HepG2 (cell line): ENCODE measurements at regions not wholly inside any gene's neighbourhood (a gene's known extent, or its start where the extent isn't known, plus 50 kb on each side); places are given as distances from the start of the nearest gene placed in this dataset.

Experiments used
- ATAC-seq: fragments of 200-7000 bp; cut with Tn5 transposase; 3 replicates; pipeline ENCODE4 v1.9.1; 2020; ENCODE audit warnings: mild to moderate bottlenecking, moderate library complexity
- BruUV-seq: library from RNA; stranded (reverse); fragments of 400-500 nt; replicated peaks from 2 replicates; lab custom pipeline; 2021; lab: Mats Ljungman, UMichigan
- CTCF ChIA-PET: fragments of 300-600 bp; formaldehyde crosslinking; extraction: SDS; loops from one replicate; lab custom pipeline; 2021; ENCODE audit warnings: low total read pairs, inconsistent platforms, low intra/inter-chr PET ratio; lab: Yijun Ruan, JAX
- POLR2A ChIA-PET: fragments of 350-600 bp; sonication (Branson Sonifier 250); formaldehyde crosslinking; loops from one replicate; lab custom pipeline; 2020; ENCODE audit warnings: antibody characterized with exemption, inconsistent platforms; lab: Yijun Ruan, JAX
- DNase-seq: peaks from one replicate; pipeline ENCODE4 v3.0.0-alpha.2; 2015; ENCODE audit warnings: low spot score
- FAIRE-seq: peaks from 3 replicates; lab custom pipeline; 2011; peaks lifted over from hg19 to GRCh38; lab: Jason Lieb, UNC
- H2AFZ ChIP-seq: one replicate; pipeline ENCODE4 v1.6.1; 2011; ENCODE audit warnings: low read length, inconsistent platforms
- H3K27ac ChIP-seq: fragments of 300-600 bp; 3 replicates; pipeline ENCODE4 v1.8.0; 2011; ENCODE audit warnings: mixed run types, mild to moderate bottlenecking, mixed read lengths, low read length, inconsistent platforms; ENCODE audit not compliant: insufficient read depth; ENCODE audit errors: extremely low read length
- H3K27me3 ChIP-seq, 2 experiments: fragments of 200-600 bp in 1 of 2; 2 replicates in 1 of 2; 3 replicates in 1 of 2; pipeline versions ENCODE4 v1.6.0 to v1.8.0; 2011; ENCODE audit warnings: low read length in 2 of 2, mild to moderate bottlenecking in 2 of 2, moderate library complexity in 2 of 2, inconsistent platforms in 1 of 2; ENCODE audit not compliant: insufficient read depth in 2 of 2, control insufficient read depth in 1 of 2
- H3K36me3 ChIP-seq, 2 experiments: fragments of 200-600 bp in 1 of 2; replicated peaks in 1 of 2; 2 replicates in 1 of 2; 3 replicates in 1 of 2; pipeline versions ENCODE4 v1.5.1 to v1.8.0; 2011; ENCODE audit warnings: low read length in 2 of 2, inconsistent platforms in 1 of 2; ENCODE audit not compliant: insufficient read depth in 2 of 2, control insufficient read depth in 1 of 2
- H3K4me1 ChIP-seq: 2 replicates; pipeline ENCODE4 v1.5.1; 2012; ENCODE audit warnings: low read length, inconsistent platforms; ENCODE audit not compliant: insufficient read depth
- H3K4me2 ChIP-seq: 2 replicates; pipeline ENCODE4 v1.6.0; 2011; ENCODE audit warnings: low read depth, low read length, inconsistent platforms
- H3K4me3 ChIP-seq, 3 experiments: fragments of 200-600 bp in 1 of 3; sonication (generic), shearing (Covaris generic) in 1 of 3; replicated peaks in 1 of 3; 2 replicates each; pipeline ENCODE4 v1.5.1; 2011 to 2016; ENCODE audit warnings: low read length in 3 of 3, inconsistent platforms in 2 of 3, low read depth in 2 of 3, mild to moderate bottlenecking in 2 of 3, control low read depth in 1 of 3, mixed read lengths in 1 of 3; ENCODE audit not compliant: insufficient read depth in 1 of 3
- H3K79me2 ChIP-seq: one replicate; pipeline ENCODE4 v1.6.1; 2011; ENCODE audit warnings: low read length, inconsistent platforms; ENCODE audit not compliant: insufficient read depth
- H3K9ac ChIP-seq: 2 replicates; pipeline ENCODE4 v1.6.0; 2011; ENCODE audit warnings: mild to moderate bottlenecking, low read depth, low read length, inconsistent platforms; ENCODE audit not compliant: insufficient read depth
- H3K9me3 ChIP-seq: 2 replicates; pipeline ENCODE4 v1.5.1; 2012; ENCODE audit warnings: mild to moderate bottlenecking, low read length
- H4K20me1 ChIP-seq: 2 replicates; pipeline ENCODE4 v1.6.0; 2011; ENCODE audit warnings: inconsistent platforms, mild to moderate bottlenecking, low read length, moderate library complexity; ENCODE audit not compliant: insufficient read depth
- NCOA1 ChIP-seq: sonication (generic); formaldehyde crosslinking; IDR thresholded peaks from 2 replicates; pipeline ENCODE4 v1.9.0; 2021; ENCODE audit warnings: missing genetic modification reagents
- TCF7L2 ChIP-seq: IDR thresholded peaks from 2 replicates; pipeline ENCODE4 v1.6.1; 2011; ENCODE audit warnings: mild to moderate bottlenecking, low read depth, low read length, moderate library complexity
- TOPORS ChIP-seq: sonication (generic); formaldehyde crosslinking; IDR thresholded peaks from 2 replicates; pipeline ENCODE4 v1.8.0; 2023; ENCODE audit warnings: mild to moderate bottlenecking, missing genetic modification reagents
- ZNF230 ChIP-seq: sonication (generic); formaldehyde crosslinking; IDR thresholded peaks from 2 replicates; pipeline ENCODE4 v1.4.0; 2020; ENCODE audit warnings: mild to moderate bottlenecking, missing genetic modification reagents
- WGBS: methylation state at CpG from one replicate; pipeline ENCODE4 v1.1.6; 2017; ENCODE audit warnings: low lambda C conversion rate; 5-methylcytosine and 5-hydroxymethylcytosine counted together
- in situ Hi-C: cut with HindIII; loops from 2 replicates; pipeline ENCODE4 v1.10.0; 2017; ENCODE audit warnings: low pct_unique_long_range_greater_than_20kb; ENCODE audit not compliant: extremely low pct_ligation_motif_present
- intact Hi-C: fragments of 100-400 bp; cut with micrococcal nuclease; formaldehyde crosslinking; loops from one replicate; pipeline ENCODE4 v1.10.0; 2022; ENCODE audit not compliant: unreplicated experiment

DNA sequence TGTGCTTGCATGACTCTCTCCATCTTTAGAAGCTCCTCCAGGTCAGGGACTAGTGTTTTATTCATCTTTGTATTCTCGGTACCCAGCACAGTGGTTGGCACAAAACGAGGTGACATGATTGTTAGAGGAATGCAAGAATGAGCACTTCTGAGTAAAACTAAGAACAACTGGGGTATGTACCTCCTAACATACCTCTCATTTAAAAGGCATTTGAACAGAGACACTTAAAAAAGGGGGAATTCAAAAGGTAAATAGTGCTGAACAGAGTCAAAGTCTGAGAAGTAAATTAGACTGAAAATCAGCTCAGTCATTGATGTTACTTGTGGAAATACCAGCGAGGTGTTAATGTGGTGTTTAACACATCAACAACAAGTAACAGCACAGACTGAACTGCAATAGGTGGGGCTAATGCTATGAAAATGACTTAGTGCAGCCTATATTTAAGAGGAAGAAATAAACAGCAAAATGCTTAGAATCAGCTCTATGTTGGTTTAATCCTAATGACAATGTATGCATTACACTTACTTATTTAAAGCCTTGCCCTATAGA is 102.4 kb downstream of the TMCO5A start:
- BruUV-seq: no TSS peak
- intact Hi-C loops: no loop called here

DNA sequence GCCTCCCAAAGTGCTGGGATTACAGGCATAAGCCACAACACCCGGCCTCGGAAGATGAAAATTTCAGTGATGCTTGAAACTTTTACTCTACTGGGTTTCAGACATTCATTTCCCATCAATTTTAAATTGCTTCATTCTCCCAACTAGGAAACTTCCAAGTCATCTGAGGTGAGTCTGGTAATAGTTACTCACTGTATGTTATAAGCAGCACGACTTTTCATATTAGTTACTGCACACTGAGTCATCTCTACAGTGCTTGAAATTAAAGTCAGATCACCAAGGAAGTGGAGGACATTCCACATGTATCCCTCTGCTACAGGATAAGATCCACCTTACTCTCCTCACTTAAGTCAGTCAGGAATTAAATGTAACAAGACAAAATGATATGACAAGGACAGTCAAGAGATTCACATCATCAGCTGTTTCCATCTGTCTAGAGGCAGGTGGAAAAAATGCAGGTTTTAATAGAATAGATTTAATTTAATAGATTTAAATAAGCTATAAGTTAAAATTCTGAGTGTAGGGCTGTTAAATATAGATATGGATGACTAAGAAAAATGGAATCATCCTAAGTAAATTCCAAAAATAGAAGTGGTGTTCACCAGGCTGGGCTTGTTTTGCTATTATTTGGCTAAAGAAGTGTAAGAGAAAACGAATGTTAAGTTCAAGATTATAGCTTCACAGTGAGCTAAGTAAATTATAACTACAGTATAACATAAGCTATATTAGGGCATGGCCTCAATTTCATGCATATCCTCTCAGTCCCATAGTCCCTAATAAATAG is 104.4 kb downstream of the TMCO5A start:
- in situ Hi-C loops (no loop called here), intact Hi-C loops (no loop called here)
- no peak for DNase-seq
- no TSS peak for BruUV-seq
- POLR2A ChIA-PET: no interaction called here
- CTCF ChIA-PET: no interaction called here
- H3K36me3 ChIP-seq: no peaks in the 10 kb centered on the region
- H3K27me3 ChIP-seq: no peaks in the 10 kb centered on the region
- H3K79me2 ChIP-seq: no peaks in the 10 kb centered on the region
- no peak for ATAC-seq
- H3K9me3 ChIP-seq: no peaks in the 10 kb centered on the region
- no peak overlapping the region for H2AFZ ChIP-seq
- TF ChIP-seq TOPORS (CRISPR knock-in tag): no peak
- TF ChIP-seq NCOA1 (CRISPR knock-in tag): no peak
- TF ChIP-seq TCF7L2: no peak
- H3K4me2 ChIP-seq: no peak overlapping the region
- H3K9ac ChIP-seq: no peak overlapping the region
- no peak for FAIRE-seq
- H3K4me1 ChIP-seq: no peaks in the 10 kb centered on the region
- H3K27ac ChIP-seq: no peak overlapping the region
- WGBS: 1% methylated on average over 4 of the region's 4 CpGs
- H3K4me3 ChIP-seq: no peak overlapping the region
- no peaks in the 10 kb centered on the region for H4K20me1 ChIP-seq

More for the DNA sequence above, 102.4 kb downstream of the TMCO5A start:
- Histone ChIP-seq H3K27me3 (no peaks in the 10 kb centered on the region), H3K4me1 (no peaks in the 10 kb centered on the region), H3K4me2 (no peak overlapping the region), H3K36me3 (no peaks in the 10 kb centered on the region), H4K20me1 (no peaks in the 10 kb centered on the region), H3K27ac (no peak overlapping the region)
- POLR2A ChIA-PET: no interaction called here
- no peak for FAIRE-seq
- no peak for TF ChIP-seq ZNF230
- TF ChIP-seq, all 625 proteins: peak for 0
- no peaks in the 10 kb centered on the region for H3K79me2 ChIP-seq
- no peak overlapping the region for H3K4me3 ChIP-seq
- no peaks in the 10 kb centered on the region for H3K9me3 ChIP-seq
- in situ Hi-C loops: no loop called here
- ATAC-seq (no peak), DNase-seq (no peak)
- CTCF ChIA-PET: no interaction called here
- WGBS: 0% methylated on average over 3 of the region's 3 CpGs
- no peak overlapping the region for H2AFZ ChIP-seq
- H3K9ac ChIP-seq: no peak overlapping the region
